DMS 273 (cell line): ENCODE measurements at regions not wholly inside any gene's neighbourhood (a gene's known extent, or its start where the extent isn't known, plus 50 kb on each side); places are given as distances from the start of the nearest gene placed in this dataset.
"Not testable (repeated sequence)": the region's sequence is repeated elsewhere in the genome, so short reads cannot be mapped to it uniquely, and the experiment has no call there.

Source experiments
- DNase-seq: peaks from one replicate; lab custom pipeline; 2025; ENCODE audit not compliant: unreplicated experiment; lab: John Stamatoyannopoulos, UW

DNA sequence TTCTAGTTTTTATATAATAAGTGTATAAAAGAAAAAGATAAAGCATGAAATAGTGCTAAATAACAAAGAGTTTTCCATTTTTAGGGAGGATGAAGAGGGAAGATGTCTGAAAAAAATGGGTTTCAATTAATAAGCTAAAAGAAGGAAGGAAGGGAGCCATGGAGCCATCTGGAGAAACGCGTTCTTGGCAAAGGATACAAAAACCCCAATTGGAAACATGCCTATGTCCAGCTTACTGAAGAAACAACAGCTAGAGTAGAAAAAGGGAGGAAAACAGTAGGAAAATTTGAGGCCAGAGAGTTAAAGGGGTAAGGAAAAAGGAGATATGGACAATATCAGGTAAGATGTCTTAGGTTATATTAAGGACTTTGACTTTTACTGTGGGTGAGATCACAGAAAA is 416.2 kb upstream of the GHITM start:
- DNase-seq: peak; percentile 52

DNA sequence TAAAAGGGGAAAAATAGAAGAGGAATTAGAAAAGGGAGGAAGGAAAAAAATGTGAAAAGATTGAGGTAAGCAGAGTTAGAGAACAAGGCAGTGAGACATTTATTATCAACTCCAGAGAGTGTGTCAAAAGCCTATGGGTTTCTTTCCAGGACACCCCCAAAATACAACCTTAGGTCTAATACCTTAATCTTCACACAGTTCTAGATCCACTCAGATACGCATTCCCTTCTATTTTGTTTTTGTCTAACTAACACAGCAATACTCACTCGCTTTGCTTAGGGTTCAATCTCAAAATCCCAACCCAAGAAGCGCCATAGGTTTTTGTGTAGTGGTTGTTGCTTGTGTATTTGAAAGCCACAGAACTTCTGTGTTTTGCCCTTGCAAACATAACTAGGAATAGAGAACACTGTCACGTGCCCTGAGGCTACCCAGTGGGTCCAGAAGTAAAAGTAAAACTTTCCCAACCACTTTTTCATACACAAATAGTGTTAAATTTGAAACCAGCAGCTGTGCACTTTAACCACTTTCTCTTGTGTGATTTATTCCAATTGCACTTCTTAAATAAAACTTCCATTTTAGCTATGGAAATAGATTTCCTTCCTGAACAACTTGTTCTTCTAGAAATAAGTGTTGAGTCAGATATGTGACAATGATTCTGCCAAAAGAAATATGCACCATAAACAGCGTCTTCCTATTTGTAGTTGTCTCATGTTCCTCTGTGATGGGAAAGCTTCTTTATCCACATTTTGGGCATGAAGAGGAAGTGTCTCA is 414.7 kb upstream of the GHITM start:
- no peak for DNase-seq

DNA sequence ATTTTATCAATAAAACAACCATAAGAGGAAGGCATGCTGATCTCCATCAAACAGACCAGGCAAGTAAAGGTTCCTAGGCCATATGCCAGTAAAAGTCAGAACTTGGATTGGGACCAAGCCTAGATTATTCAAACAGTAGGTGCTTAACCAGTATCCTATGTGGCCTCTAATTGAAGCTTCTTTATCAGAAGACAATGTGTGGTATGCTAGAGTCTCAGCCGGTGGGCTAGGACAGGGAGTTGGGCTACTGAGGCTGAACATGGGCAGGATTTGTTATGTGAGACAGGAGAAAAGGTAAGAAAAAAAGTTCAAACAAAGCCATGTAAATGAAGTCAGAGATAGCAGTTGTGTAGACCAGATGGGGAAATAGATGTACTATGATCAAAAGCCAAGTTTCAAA is 413.7 kb upstream of the GHITM start:
- peak; percentile 63 for DNase-seq

DNA sequence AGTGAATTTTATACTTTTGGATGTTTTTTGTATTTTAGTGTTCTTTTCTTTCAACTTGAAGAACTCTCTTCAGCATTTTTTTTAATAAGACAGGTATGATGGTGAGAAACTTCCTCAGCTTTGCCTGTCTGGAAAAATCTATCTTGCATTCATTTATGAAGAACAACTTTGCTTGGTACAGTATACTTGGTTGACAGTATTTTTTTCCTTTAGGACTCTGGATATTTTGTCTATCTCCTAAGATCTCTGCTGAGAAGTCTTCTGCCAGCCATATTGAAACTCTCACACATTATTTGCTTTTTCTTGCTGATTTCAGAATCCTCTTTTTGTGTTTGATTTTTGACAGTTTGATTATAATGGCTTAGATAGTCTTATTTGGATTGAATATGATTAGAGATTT is 405.0 kb upstream of the GHITM start:
- DNase-seq: no peak

DNA sequence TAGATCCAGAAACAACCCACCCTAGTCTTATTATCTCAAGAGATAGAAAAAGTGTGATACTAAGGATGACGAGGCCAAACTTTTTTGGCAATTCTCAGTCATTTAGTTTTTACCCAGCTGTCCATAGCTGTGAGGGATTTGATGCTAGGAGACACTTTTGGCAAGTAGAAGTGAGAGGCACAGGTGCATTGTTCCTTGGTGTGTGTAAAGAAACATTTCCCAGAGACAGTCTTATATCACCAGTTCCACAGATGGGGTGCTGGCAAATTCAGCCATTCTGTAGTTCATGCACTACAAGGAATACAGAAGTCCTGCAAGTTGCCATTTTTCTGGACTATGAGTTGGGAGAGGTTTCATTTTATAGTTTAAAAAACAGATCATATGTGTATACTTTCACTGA is 403.3 kb upstream of the GHITM start:
- no peak for DNase-seq

GRCh38 chr10:83750604-83751003 is 388.7 kb upstream of the GHITM start:
- no peak for DNase-seq

DNA sequence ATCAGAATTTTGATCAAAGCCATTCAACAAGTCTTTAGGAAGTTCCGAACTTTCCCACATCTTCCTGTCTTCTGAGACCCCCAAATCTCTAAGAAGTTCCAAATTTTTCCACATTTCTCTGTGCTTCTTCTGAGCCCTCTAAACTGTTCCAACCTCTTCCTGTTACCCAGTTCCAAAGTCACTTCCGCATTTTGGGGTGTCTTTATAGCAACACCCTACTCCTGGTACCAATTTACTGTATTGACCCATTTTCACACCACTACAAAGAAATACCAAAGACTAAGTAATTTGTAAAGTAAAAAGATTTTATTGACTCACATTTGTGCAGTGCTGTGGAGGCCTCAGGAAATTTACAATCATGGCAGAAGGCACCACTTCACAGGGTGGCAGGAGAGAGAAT is 385.8 kb upstream of the GHITM start:
- DNase-seq: no peak

GRCh38 chr10:83754857-83755256 is 384.5 kb upstream of the GHITM start:
- no peak for DNase-seq

GRCh38 chr10:83760142-83760541 is 379.2 kb upstream of the GHITM start:
- no peak for DNase-seq

DNA sequence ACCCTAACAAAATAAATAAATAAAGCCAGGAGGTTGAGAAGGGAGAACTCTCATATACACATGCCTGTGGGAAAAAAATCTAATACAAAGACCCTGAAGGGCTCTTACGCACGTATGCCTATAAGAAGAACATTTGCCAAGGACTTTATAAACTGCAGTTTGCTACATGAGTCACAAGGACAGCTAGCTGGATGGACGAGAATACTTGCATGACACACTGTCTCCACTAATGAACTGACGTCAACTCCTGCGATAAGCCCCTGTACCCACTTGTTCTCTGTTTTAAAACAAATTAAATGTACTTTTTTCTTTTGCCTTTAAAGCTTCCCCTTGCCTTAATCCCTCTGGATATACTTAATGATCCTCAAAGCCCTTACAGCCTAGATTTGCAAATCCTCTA is 374.6 kb upstream of the GHITM start:
- DNase-seq: no peak

DNA sequence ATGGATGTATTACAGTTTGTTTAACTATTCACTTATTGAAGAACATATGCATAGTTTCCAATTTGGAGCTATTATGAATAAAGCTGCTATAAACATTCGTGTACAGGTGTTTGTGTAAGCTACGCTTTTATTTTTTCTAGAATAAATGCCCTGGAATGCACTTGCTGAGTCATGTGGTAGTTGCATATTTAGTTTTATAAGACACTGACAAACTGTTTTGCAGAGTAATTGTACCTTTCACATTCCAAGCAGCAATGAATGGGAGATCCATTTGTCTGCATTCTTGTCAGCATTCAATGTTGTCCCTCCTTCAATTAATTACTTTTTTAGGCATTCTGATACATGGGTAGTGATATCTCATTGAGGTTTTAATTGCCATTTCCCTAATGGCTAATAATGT is 373.6 kb upstream of the GHITM start:
- DNase-seq: no peak

DNA sequence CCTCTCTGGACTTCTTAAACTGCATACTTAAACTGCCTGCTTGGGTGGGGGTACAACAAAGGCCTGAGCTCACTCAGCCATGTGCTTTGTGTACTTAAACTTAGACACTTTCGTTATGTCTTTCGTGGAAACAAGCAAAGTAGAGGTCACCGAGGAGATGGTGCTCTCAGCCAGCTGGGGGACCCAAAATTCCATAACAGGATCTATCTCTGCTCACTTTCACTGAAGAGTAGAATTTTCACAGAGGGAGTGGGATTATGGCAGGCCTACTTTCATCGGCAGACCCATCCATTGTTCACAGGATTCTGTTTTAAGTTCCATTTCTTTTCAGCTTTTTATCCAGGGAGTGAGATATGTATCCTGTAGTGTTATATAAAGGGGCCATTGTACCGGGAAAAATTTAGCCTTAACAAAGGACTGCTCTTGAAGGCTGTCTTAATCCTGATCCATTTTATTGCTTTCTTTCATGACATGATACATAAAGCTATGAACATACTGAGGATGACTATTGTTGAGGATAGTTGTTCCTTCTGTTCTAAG is 370.0 kb upstream of the GHITM start:
- no peak for DNase-seq

GRCh38 chr10:83786701-83787100 is 352.6 kb upstream of the GHITM start:
- not testable (repeated sequence) for DNase-seq

- DNase-seq: peak; percentile 7
These were observed 337.3 kb upstream of the GHITM start for GRCh38 chr10:83801983-83802382.

- DNase-seq: no peak
These were observed 332.6 kb upstream of the GHITM start for GRCh38 chr10:83806717-83807116.

DNA sequence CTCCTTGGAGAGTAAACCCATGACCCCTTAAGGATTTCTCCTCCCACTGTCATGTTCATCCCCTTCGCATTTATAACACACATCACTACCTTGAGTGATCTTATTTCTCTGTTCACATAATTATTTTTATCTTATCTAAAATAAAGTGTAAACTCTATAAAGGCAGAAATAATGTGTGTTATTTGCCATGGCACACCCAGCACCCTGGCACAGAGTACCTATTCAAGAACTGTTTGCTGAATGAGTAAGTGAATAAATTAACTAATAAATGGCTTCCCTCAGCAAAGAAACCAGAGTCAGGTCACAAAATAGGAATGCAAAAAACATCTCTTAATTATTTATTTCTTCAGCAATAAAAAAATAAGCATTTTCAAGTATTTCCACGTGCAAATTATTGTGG is 330.3 kb upstream of the GHITM start:
- DNase-seq: no peak

- no peak for DNase-seq
These were observed 322.4 kb upstream of the GHITM start for GRCh38 chr10:83816942-83817341.

GRCh38 chr10:83817797-83818196 is 321.5 kb upstream of the GHITM start:
- DNase-seq: no peak

- no peak for DNase-seq
These were observed 319.7 kb upstream of the GHITM start for GRCh38 chr10:83819609-83820008.

DNA sequence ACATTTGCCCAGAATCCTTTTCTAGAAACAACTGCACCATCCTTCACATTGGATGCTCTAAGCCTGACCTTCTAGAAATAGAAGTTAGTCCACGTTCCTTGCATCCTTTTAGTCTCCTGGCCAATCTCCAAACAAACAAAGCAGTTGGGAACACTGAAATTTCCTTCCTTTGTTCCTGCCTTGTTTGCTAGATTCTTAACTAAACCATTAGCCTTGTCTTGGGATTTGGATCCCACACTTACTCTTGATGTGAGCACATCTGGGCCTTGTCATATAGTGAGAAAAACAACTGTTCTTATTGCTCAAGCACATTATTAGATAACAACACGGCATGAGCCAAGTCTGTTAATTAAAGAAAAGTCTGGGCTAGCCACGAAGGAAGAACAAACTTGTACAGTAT is 319.3 kb upstream of the GHITM start:
- DNase-seq: no peak

- no peak for DNase-seq
These were observed 315.2 kb upstream of the GHITM start for GRCh38 chr10:83824099-83824498.

GRCh38 chr10:83834096-83834495 is 305.2 kb upstream of the GHITM start:
- DNase-seq: no peak
